Gastroesophageal sphincter (tissue), 4 donors: ENCODE measurements at regions not wholly inside any gene's neighbourhood (a gene's known extent, or its start where the extent isn't known, plus 50 kb on each side); places are given as distances from the start of the nearest gene placed in this dataset.

Experiments
- ATAC-seq: fragments of 150-250 bp; one replicate; pipeline ENCODE4 v1.9.1; 2016; ENCODE audit warnings: mild to moderate bottlenecking, moderate library complexity
- H3K27ac ChIP-seq, 4 donors: fragments of 200-600 bp; sonication (generic) in 3 of 4; 1 replicate in 3 of 4; 2 replicates in 1 of 4; pipeline ENCODE4 v1.5.1; 2016 to 2019
- H3K27me3 ChIP-seq: fragments of 200-600 bp; sonication (generic); one replicate; pipeline ENCODE4 v1.5.1; 2019
- H3K36me3 ChIP-seq, 2 donors: fragments of 200-600 bp; sonication (generic); one replicate each; pipeline ENCODE4 v1.5.1; 2019; ENCODE audit warnings: control low read depth in 1 of 2
- H3K4me1 ChIP-seq, 3 donors: fragments of 200-600 bp; sonication (generic); 1 replicate in 2 of 3; 2 replicates in 1 of 3; pipeline ENCODE4 v1.5.1; 2016 to 2019; ENCODE audit warnings: control low read depth in 2 of 3
- H3K4me3 ChIP-seq, 2 donors: fragments of 200-600 bp; sonication (generic); one replicate each; pipeline ENCODE4 v1.5.1; 2019; ENCODE audit warnings: mild to moderate bottlenecking in 1 of 2, moderate library complexity in 1 of 2
- H3K9me3 ChIP-seq, 3 donors: fragments of 200-600 bp; sonication (generic); one replicate each; pipeline ENCODE4 v1.5.1; 2017 to 2019; ENCODE audit warnings: control low read depth in 2 of 3
- CTCF ChIP-seq, 4 experiments: fragments of 200-600 bp in 2 of 4; fragments of 450-650 bp in 2 of 4; sonication (generic) in 1 of 4; IDR thresholded peaks; one replicate each; pipeline ENCODE4 v1.5.1; 2017 to 2019; ENCODE audit warnings: antibody characterized with exemption in 4 of 4, mild to moderate bottlenecking in 2 of 4, moderate library complexity in 2 of 4
- EP300 ChIP-seq: sonication (generic); formaldehyde crosslinking; IDR thresholded peaks from one replicate; pipeline ENCODE4 v1.6.1; 2017; ENCODE audit warnings: antibody characterized with exemption, mild to moderate bottlenecking
- POLR2A ChIP-seq, 2 donors: fragments of 450-650 bp; IDR thresholded peaks; one replicate each; pipeline ENCODE4 v1.6.1; 2017; ENCODE audit warnings: antibody characterized with exemption in 2 of 2, mild to moderate bottlenecking in 2 of 2, moderate library complexity in 1 of 2
- POLR2AphosphoS5 ChIP-seq: sonication (generic); formaldehyde crosslinking; IDR thresholded peaks from one replicate; pipeline ENCODE4 v1.6.1; 2017; ENCODE audit warnings: antibody characterized with exemption
- WGBS, 2 donors: methylation state at CpG; one replicate each; pipeline ENCODE4 v1.1.5; 2018; ENCODE audit warnings: low coverage in 1 of 2; 5-methylcytosine and 5-hydroxymethylcytosine counted together

DNA sequence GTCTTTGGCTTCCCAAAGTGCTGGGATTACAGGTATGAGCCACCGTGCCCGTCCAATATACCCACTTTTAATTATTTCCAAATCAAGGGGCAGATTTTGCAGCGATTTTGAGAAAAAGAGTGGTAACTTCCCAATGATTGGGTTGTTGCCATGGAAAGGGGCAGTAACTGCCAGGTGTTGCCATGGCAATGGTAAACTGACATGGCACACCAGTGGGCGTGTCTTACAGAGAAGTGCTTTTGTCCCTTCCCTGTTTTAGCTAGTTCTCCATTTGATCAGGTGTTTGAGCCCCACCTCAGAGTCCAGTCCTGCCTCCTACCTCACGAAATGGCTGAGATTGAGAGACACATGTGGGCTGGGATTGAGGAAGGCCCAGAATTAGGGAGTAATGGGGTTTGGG is 86.3 kb upstream of the IER5L start:
- peaks cover 0 to 1% (median 0%) of the 10 kb centered on the region in 3 donors for H3K4me1 ChIP-seq
- H3K27me3 ChIP-seq: no peaks in the 10 kb centered on the region
- H3K9me3 ChIP-seq: no peaks in the 10 kb centered on the region
- no peak overlapping the region for H3K4me3 ChIP-seq
- H3K36me3 ChIP-seq: no peaks in the 10 kb centered on the region
- no peak for ATAC-seq
- WGBS, 2 donors: 92% methylated on average over 2 of the region's 5 CpGs; no CpG with 5 or more reads in 1 of the 2 donors
- TF ChIP-seq POLR2AphosphoS5 (no peak), EP300 (no peak), POLR2A (IDR thresholded peaks at IDR 0.05) (no peak), CTCF (IDR thresholded peaks at IDR 0.05) (no peak)
- H3K27ac ChIP-seq: no peak overlapping the region

GRCh38 chr9:129263836-129264235 is 85.8 kb upstream of the IER5L start:
- TF ChIP-seq EP300: no peak
- no peaks in the 10 kb centered on the region for H3K27me3 ChIP-seq
- no peak overlapping the region for H3K27ac ChIP-seq
- no peaks in the 10 kb centered on the region for H3K36me3 ChIP-seq
- H3K9me3 ChIP-seq: no peaks in the 10 kb centered on the region
- WGBS, 2 donors: 20 to 82% methylated on average over 1 to 7 of the region's 8 CpGs
- ATAC-seq: no peak
- H3K4me3 ChIP-seq: no peak overlapping the region
- H3K4me1 ChIP-seq: peaks cover 0 to 7% (median 3%) of the 10 kb centered on the region in 3 donors

DNA sequence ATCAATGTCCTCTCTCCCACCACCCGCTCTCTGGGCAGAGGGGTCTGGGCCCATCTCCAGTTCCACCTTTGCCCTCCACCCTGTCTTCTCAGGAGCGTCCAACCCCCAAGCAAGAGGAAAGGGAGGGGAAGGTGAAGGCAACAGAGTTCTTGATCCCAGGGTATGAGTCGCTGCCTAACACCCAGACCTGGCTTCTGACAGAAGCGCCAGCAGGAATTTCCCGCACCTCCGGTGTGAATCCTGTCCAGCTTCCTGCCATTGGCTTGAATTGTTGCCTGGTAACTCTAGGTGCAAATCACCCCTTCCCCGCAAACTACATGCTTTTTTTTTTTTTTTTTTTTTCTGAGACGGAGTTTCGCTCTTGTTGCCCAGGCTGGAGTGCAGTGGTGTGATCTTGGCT is 84.2 kb upstream of the IER5L start:
- Histone ChIP-seq H3K4me3 (no peak overlapping the region), H3K27me3 (no peaks in the 10 kb centered on the region), H3K27ac (peak overlapping the region in 3 of 4 donors; percentile 53 to 72 (median 65)), H3K4me1 (peaks cover 0 to 18% (median 7%) of the 10 kb centered on the region in 3 donors), H3K9me3 (no peaks in the 10 kb centered on the region), H3K36me3 (no peaks in the 10 kb centered on the region)
- ATAC-seq: no peak
- no peak for TF ChIP-seq EP300
- no peak for TF ChIP-seq POLR2A (IDR thresholded peaks at IDR 0.05)
- no peak for TF ChIP-seq CTCF (IDR thresholded peaks at IDR 0.05)
- TF ChIP-seq POLR2AphosphoS5: no peak
- 80 to 95% methylated on average over 4 to 7 of the region's 9 CpGs for WGBS, 2 donors

- H3K9me3 ChIP-seq: no peaks in the 10 kb centered on the region
- H3K4me3 ChIP-seq: no peak overlapping the region
- no peak for ATAC-seq
- TF ChIP-seq CTCF (IDR thresholded peaks at IDR 0.05): no peak
- no peak for TF ChIP-seq EP300
- no peak for TF ChIP-seq POLR2A (IDR thresholded peaks at IDR 0.05)
- TF ChIP-seq POLR2AphosphoS5: no peak
- 74 to 83% methylated on average over 7 of the region's 7 CpGs for WGBS, 2 donors
- no peak overlapping the region for H3K27ac ChIP-seq
- H3K4me1 ChIP-seq: peaks cover 0 to 22% (median 7%) of the 10 kb centered on the region in 3 donors
- H3K36me3 ChIP-seq: no peaks in the 10 kb centered on the region
- no peaks in the 10 kb centered on the region for H3K27me3 ChIP-seq
Observed at GRCh38 chr9:129259375-129259774, 81.3 kb upstream of the IER5L start.

- Histone ChIP-seq H3K27ac (no peak overlapping the region), H3K36me3 (no peaks in the 10 kb centered on the region), H3K27me3 (no peaks in the 10 kb centered on the region), H3K4me1 (peaks cover 0 to 27% (median 12%) of the 10 kb centered on the region in 3 donors), H3K9me3 (no peaks in the 10 kb centered on the region), H3K4me3 (peak overlapping the region in 1 of 2 donors; percentile 42)
- no peak for ATAC-seq
- TF ChIP-seq EP300 (no peak), POLR2AphosphoS5 (no peak), CTCF (IDR thresholded peaks at IDR 0.05) (no peak), POLR2A (IDR thresholded peaks at IDR 0.05) (no peak)
- WGBS, 2 donors: 12 to 34% methylated on average over 5 to 11 of the region's 18 CpGs
Observed at GRCh38 chr9:129258823-129259301, 80.8 kb upstream of the IER5L start.
